C4-2B (cell line): ENCODE measurements at regions not wholly inside any gene's neighbourhood (a gene's known extent, or its start where the extent isn't known, plus 50 kb on each side); places are given as distances from the start of the nearest gene placed in this dataset.

Experiments
- ZFX ChIP-seq: fragments of 450-650 bp; IDR thresholded peaks from 2 replicates; pipeline ENCODE4 v1.6.1; 2017
- TF ChIP-seq, protein P1 (sequence below): fragments of 450-650 bp; conservative IDR thresholded peaks from 2 replicates; pipeline ENCODE4 v1.5.1; 2017; ENCODE audit warnings: mild to moderate bottlenecking

DNA sequence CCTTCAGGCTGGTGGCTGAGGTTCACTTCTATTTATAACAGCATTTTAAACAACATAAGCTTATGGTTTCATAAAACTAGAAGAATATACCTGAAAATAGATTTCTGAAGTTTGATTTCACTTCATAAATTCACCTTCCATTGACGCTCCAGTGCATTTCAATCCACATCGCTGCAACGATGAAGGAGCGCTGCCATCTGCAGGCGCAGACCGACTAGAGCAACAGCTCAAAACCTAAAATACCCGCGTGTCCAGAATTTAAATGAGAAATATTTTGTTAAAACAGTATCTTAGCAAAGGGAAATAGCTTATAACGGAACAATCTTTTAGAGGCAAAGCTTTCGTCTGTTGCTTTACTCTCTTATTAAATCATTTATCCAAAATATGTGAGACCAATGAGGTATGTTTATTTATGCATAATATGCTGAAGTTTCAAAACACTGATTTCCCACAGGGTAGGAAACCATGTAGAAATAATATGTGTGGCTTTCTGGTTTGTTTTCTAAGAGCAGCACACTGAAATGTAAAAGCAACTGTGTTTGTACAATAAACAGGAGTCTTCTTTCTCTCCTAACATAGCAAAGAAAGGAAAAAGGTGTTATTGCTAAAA lies 816.4 kb upstream of the FRG1 start:
- TF ChIP-seq, protein P1, sequence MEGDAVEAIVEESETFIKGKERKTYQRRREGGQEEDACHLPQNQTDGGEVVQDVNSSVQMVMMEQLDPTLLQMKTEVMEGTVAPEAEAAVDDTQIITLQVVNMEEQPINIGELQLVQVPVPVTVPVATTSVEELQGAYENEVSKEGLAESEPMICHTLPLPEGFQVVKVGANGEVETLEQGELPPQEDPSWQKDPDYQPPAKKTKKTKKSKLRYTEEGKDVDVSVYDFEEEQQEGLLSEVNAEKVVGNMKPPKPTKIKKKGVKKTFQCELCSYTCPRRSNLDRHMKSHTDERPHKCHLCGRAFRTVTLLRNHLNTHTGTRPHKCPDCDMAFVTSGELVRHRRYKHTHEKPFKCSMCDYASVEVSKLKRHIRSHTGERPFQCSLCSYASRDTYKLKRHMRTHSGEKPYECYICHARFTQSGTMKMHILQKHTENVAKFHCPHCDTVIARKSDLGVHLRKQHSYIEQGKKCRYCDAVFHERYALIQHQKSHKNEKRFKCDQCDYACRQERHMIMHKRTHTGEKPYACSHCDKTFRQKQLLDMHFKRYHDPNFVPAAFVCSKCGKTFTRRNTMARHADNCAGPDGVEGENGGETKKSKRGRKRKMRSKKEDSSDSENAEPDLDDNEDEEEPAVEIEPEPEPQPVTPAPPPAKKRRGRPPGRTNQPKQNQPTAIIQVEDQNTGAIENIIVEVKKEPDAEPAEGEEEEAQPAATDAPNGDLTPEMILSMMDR: peak; percentile 77
- TF ChIP-seq ZFX: no peak
